SU-DHL-6 (cell line): ENCODE measurements at regions not wholly inside any gene's neighbourhood (a gene's known extent, or its start where the extent isn't known, plus 50 kb on each side); places are given as distances from the start of the nearest gene placed in this dataset.

Source experiments
- H2AFZ ChIP-seq: fragments of 200-600 bp; sonication (generic); 2 replicates; pipeline ENCODE4 v1.6.1; 2014; ENCODE audit warnings: low read depth, mild to moderate bottlenecking, moderate library complexity, mixed read lengths, antibody characterized with exemption, low read length; ENCODE audit not compliant: severe bottlenecking
- H3F3A ChIP-seq: fragments of 200-600 bp; shearing (Covaris generic); 2 replicates; pipeline ENCODE4 v1.6.0; 2016; ENCODE audit warnings: antibody characterized with exemption, mild to moderate bottlenecking; ENCODE audit not compliant: insufficient read depth
- H3K27ac ChIP-seq: fragments of 200-600 bp; sonication (generic); 2 replicates; pipeline ENCODE4 v1.5.1; 2016; ENCODE audit warnings: low read depth, mild to moderate bottlenecking, low read length, moderate library complexity, mixed read lengths
- H3K27me3 ChIP-seq: fragments of 200-600 bp; sonication (generic), shearing (Covaris generic); 2 replicates; pipeline ENCODE4 v1.6.0; 2014; ENCODE audit warnings: mild to moderate bottlenecking, low read length
- H3K36me3 ChIP-seq: fragments of 200-600 bp; sonication (generic); 2 replicates; pipeline ENCODE4 v1.6.1; 2014; ENCODE audit warnings: mild to moderate bottlenecking, low read length, mixed read lengths
- H3K4me2 ChIP-seq: fragments of 300-600, 200-600 bp; shearing (Covaris generic), sonication (generic); 2 replicates; pipeline ENCODE4 v1.6.0; 2014; ENCODE audit warnings: low read length, low read depth, mild to moderate bottlenecking; ENCODE audit not compliant: poor library complexity, severe bottlenecking
- H3K4me3 ChIP-seq: fragments of 200-600 bp; sonication (generic); 2 replicates; pipeline ENCODE4 v1.5.1; 2014; ENCODE audit warnings: antibody characterized with exemption, low read length, mild to moderate bottlenecking, mixed read lengths; ENCODE audit not compliant: insufficient read depth, poor library complexity, severe bottlenecking
- H3K79me2 ChIP-seq: fragments of 200-600 bp; sonication (generic); 2 replicates; pipeline ENCODE4 v1.6.1; 2014; ENCODE audit warnings: mild to moderate bottlenecking, low read length, moderate library complexity; ENCODE audit not compliant: insufficient read depth
- H3K9ac ChIP-seq: fragments of 200-600 bp; sonication (generic); 2 replicates; pipeline ENCODE4 v1.7.0; 2014; ENCODE audit warnings: mild to moderate bottlenecking, low read length
- H3K9me2 ChIP-seq: fragments of 200-600 bp; sonication (generic); replicated peaks from 2 replicates; pipeline ENCODE4 v1.6.1; 2014; ENCODE audit warnings: low read length; ENCODE audit not compliant: insufficient read depth
- H3K9me3 ChIP-seq: fragments of 200-600 bp; sonication (generic); 2 replicates; pipeline ENCODE4 v1.6.1; 2014; ENCODE audit warnings: low read length, mixed read lengths; ENCODE audit not compliant: insufficient read depth
- H4K20me1 ChIP-seq: fragments of 200-600 bp; sonication (generic); 2 replicates; pipeline ENCODE4 v1.6.1; 2014; ENCODE audit warnings: low read depth, mild to moderate bottlenecking, antibody characterized with exemption, low read length, moderate library complexity, mixed read lengths
- EZH2phosphoT487 ChIP-seq: fragments of 200-600 bp; sonication (generic), shearing (Covaris generic); conservative IDR thresholded peaks from 2 replicates; pipeline ENCODE4 v1.6.1; 2018; ENCODE audit warnings: mild to moderate bottlenecking, antibody characterized with exemption, low read length, moderate library complexity, mixed read lengths
- TF ChIP-seq, protein P1 (sequence below): fragments of 200-600 bp; sonication (generic); IDR thresholded peaks from one replicate; pipeline ENCODE4 v1.5.1; 2017; ENCODE audit warnings: antibody characterized with exemption, mild to moderate bottlenecking, low read length, moderate library complexity; ENCODE audit not compliant: insufficient read depth, poor library complexity, severe bottlenecking

DNA sequence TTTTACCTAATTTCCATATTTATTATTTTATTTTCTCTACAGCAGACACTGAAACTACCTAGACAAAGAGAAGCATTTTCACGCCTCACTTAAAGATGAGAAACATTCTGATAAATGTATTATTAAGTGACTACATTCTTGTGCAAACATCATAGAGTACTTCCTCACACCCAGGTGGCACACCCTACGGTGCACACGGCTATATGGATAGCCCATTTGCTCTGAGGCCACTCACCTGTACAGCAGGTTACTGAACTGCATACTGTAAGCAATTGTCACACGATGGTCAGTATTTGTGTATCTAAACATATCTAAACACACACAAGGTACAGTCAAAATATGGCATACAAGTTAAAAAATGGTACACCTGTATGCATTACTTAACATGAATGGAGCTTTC is 481.4 kb downstream of the CMPK2 start:
- Histone ChIP-seq H3K36me3 (no peaks in the 10 kb centered on the region), H3F3A (no peaks in the 10 kb centered on the region), H2AFZ (peak overlapping the region; percentile 8), H3K9ac (no peak overlapping the region), H4K20me1 (no peaks in the 10 kb centered on the region), H3K79me2 (no peaks in the 10 kb centered on the region), H3K4me2 (no peak overlapping the region), H3K27ac (no peak overlapping the region), H3K27me3 (no peaks in the 10 kb centered on the region), H3K4me3 (no peak overlapping the region), H3K9me3 (no peaks in the 10 kb centered on the region), H3K9me2 (no peaks in the 10 kb centered on the region)
- no peak for TF ChIP-seq EZH2phosphoT487
- TF ChIP-seq, protein P1, sequence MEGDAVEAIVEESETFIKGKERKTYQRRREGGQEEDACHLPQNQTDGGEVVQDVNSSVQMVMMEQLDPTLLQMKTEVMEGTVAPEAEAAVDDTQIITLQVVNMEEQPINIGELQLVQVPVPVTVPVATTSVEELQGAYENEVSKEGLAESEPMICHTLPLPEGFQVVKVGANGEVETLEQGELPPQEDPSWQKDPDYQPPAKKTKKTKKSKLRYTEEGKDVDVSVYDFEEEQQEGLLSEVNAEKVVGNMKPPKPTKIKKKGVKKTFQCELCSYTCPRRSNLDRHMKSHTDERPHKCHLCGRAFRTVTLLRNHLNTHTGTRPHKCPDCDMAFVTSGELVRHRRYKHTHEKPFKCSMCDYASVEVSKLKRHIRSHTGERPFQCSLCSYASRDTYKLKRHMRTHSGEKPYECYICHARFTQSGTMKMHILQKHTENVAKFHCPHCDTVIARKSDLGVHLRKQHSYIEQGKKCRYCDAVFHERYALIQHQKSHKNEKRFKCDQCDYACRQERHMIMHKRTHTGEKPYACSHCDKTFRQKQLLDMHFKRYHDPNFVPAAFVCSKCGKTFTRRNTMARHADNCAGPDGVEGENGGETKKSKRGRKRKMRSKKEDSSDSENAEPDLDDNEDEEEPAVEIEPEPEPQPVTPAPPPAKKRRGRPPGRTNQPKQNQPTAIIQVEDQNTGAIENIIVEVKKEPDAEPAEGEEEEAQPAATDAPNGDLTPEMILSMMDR, result no peak

DNA sequence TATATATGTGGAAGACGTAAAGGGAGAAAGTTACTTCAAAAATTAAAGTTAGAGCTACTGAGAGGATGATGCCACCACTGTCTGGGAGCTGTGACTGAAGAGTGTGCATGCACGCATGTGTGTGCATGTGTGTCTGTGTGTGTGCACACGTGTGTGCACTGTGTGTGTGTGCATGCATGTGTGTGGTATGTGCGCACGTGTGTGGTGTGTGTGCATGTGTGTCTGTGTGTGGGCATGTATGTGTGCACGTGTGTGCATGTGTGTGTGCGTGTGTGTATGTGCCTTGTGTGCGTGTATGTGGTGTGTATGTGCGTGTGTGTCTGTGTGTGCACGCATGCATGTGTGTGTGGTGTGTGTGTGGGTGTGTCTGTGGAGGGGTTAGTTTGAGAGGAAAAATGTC is 473.4 kb downstream of the CMPK2 start:
- no peak overlapping the region for H3K4me2 ChIP-seq
- 0 out of 2 replicates have a peak, but pooled peaks cover 6% of the 10 kb centered on the region for H3K9me3 ChIP-seq
- TF ChIP-seq, protein P1, result no peak
- TF ChIP-seq EZH2phosphoT487, result no peak
- H4K20me1 ChIP-seq, result no peaks in the 10 kb centered on the region
- no peaks in the 10 kb centered on the region for H3K79me2 ChIP-seq
- H3K36me3 ChIP-seq, result no peaks in the 10 kb centered on the region
- no peaks in the 10 kb centered on the region for H3K9me2 ChIP-seq
- no peaks in the 10 kb centered on the region for H3F3A ChIP-seq
- no peak overlapping the region for H3K4me3 ChIP-seq
- H3K27me3 ChIP-seq, result no peaks in the 10 kb centered on the region
- no peak overlapping the region for H2AFZ ChIP-seq
- H3K27ac ChIP-seq, result no peak overlapping the region
- no peak overlapping the region for H3K9ac ChIP-seq

DNA sequence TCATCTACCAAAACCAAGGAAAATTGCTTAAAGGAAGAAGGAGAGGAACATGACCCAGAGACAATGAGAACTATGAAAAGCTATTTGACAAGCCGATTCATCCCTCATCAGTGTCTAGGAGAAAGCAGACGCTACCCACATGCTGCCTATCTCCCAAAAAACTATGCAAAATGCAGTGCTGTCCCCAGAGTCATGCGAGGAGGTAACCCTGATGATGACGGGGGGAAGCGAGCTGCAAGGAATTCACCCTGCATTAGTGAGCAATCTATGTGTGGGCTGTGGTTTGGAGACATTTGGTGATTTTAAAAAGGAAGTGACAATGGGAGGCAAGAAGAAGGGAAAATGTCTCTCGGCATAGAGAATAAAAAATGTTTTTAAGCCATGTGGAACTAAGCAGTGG is 472.7 kb downstream of the CMPK2 start:
- Histone ChIP-seq H3K4me3 (no peak overlapping the region), H2AFZ (no peak overlapping the region), H3K79me2 (no peaks in the 10 kb centered on the region), H3K27me3 (no peaks in the 10 kb centered on the region), H4K20me1 (no peaks in the 10 kb centered on the region), H3K4me2 (no peak overlapping the region), H3K36me3 (no peaks in the 10 kb centered on the region), H3K27ac (no peak overlapping the region), H3K9me3 (0 out of 2 replicates have a peak, but pooled peaks cover 6% of the 10 kb centered on the region), H3F3A (no peaks in the 10 kb centered on the region), H3K9me2 (no peaks in the 10 kb centered on the region), H3K9ac (no peak overlapping the region)
- TF ChIP-seq EZH2phosphoT487, result no peak
- TF ChIP-seq, protein P1, result no peak
